ENCODE measurements at regions not wholly inside any gene's neighbourhood (a gene's known extent, or its start where the extent isn't known, plus 50 kb on each side); places are given as distances from the start of the nearest gene placed in this dataset.

GRCh38 chr3:132230156-132231000 lies 86.8 kb upstream of the ACP3 start:
- Mint-ChIP-seq H3K9me3 (ENCODE audit: unreplicated experiment) (no peaks in the 10 kb centered on the region), H3K36me3 (ENCODE audit: unreplicated experiment) (no peaks in the 10 kb centered on the region), H3K27me3 (ENCODE audit: unreplicated experiment) (peaks cover 13% of the 10 kb centered on the region), H3K27ac (ENCODE audit: unreplicated experiment) (no peak overlapping the region), H3K4me3 (ENCODE audit: unreplicated experiment) (no peak overlapping the region), H3K4me1 (ENCODE audit: unreplicated experiment) (no peaks in the 10 kb centered on the region)
- DNase-seq (ENCODE audit: extremely low spot score, unreplicated experiment), result no peak
- TF ChIP-seq CTCF (IDR thresholded peaks at IDR 0.05), result no peak

DNA sequence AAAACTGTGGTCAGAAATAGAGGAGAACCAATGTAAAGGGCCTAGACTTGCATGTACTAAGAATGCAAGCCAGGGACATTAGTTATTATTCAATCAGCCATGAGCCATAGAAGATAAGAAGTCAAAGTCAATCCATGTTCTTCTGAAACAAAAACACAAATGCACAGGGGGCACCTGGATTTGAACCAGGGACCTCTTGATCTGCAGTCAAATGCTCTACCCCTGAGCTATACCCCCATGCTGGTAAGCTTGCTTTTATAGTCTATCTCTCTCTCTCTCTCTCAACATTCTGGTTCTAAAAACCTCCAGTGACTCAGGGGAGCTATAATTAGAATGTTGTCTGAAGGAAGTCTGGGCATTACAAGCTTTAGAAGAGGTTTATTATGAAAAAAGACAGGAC lies 85.6 kb upstream of the ACP3 start:
- no peaks in the 10 kb centered on the region for H3K4me1 Mint-ChIP-seq (ENCODE audit: unreplicated experiment)
- no peak for TF ChIP-seq CTCF (IDR thresholded peaks at IDR 0.05)
- DNase-seq (ENCODE audit: extremely low spot score, unreplicated experiment), result no peak
- no peaks in the 10 kb centered on the region for H3K36me3 Mint-ChIP-seq (ENCODE audit: unreplicated experiment)
- H3K27ac Mint-ChIP-seq (ENCODE audit: unreplicated experiment), result no peak overlapping the region
- H3K9me3 Mint-ChIP-seq (ENCODE audit: unreplicated experiment), result no peaks in the 10 kb centered on the region
- peaks cover 18% of the 10 kb centered on the region for H3K27me3 Mint-ChIP-seq (ENCODE audit: unreplicated experiment)
- no peak overlapping the region for H3K4me3 Mint-ChIP-seq (ENCODE audit: unreplicated experiment)

DNA sequence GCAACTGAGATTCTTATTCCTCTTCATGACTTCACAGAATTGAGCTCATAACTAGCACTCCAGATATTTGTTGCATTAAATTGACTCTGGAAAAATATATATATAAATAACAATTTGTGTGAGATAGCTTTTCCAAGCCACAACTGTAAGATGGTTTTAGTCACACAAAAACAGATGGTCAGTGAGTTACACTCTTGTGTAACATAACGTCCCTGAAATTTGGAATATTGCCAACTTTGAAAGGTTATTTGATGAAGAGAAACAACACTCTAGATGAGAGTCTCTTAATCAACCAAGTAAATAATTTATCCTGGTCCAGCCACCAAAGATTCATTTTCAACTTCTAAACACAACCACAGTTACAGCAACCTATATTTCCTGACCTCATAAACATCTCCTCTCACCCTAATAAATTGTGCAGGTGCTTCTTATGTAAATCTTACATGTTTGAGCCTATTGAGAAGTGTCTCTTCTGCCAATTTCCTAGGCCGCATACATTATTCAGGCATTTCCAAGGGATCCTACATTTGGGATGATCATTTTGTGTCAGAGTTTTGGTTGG lies 84.9 kb upstream of the ACP3 start:
- no peak for TF ChIP-seq CTCF (IDR thresholded peaks at IDR 0.05)
- Mint-ChIP-seq H3K9me3 (ENCODE audit: unreplicated experiment) (no peaks in the 10 kb centered on the region), H3K36me3 (ENCODE audit: unreplicated experiment) (no peaks in the 10 kb centered on the region), H3K27ac (ENCODE audit: unreplicated experiment) (no peak overlapping the region), H3K27me3 (ENCODE audit: unreplicated experiment) (peaks cover 18% of the 10 kb centered on the region), H3K4me1 (ENCODE audit: unreplicated experiment) (no peaks in the 10 kb centered on the region), H3K4me3 (ENCODE audit: unreplicated experiment) (no peak overlapping the region)
- no peak for DNase-seq (ENCODE audit: extremely low spot score, unreplicated experiment)

DNA sequence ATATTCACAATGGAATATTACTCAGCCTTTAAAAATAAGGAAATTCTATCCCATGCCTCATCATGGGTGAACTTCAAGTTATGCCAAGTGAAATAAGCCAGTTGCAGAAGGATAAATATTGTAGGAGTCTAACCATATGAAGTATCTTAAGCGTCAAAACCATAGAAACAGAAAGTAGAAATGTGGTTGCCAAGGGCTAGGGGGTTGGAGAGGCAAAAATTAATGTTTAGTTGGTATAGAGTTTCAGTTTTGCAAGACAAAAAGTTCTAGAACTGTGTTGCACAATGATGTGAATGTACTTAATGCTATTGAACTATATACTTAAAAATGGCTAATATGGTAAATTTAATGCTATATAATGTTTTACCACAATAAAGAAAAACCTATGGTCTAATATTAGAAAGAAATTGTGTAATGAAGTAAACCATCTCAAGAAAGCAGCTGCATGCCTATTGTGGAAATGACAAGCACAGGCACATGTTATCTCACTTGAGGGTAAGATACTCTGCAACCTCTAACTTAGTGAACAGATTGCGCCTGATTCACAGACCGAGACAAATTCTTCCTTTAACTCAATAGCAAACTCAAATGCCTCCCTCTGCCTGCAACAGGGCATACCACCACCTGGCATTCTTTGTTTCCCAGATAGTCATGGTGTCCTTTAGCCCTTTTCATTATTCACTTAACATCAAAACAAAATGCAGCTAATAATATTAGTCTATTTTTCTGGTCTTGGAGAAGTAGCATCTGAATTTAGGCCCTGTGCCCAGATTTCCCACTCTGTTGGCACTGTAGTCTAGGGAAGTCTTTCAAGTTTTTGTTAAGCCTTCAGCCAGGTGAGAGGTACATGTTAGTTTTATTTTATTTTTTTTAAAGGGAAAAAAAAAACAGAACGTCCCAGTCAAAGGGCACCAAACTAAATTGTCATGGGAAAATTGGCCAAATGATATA lies 80.2 kb upstream of the ACP3 start:
- TF ChIP-seq CTCF (IDR thresholded peaks at IDR 0.05), result no peak
- DNase-seq (ENCODE audit: extremely low spot score, unreplicated experiment), result no peak
- Mint-ChIP-seq H3K27me3 (ENCODE audit: unreplicated experiment) (peaks cover 20% of the 10 kb centered on the region), H3K27ac (ENCODE audit: unreplicated experiment) (no peak overlapping the region), H3K4me3 (ENCODE audit: unreplicated experiment) (no peak overlapping the region), H3K36me3 (ENCODE audit: unreplicated experiment) (no peaks in the 10 kb centered on the region), H3K4me1 (ENCODE audit: unreplicated experiment) (no peaks in the 10 kb centered on the region), H3K9me3 (ENCODE audit: unreplicated experiment) (no peaks in the 10 kb centered on the region)

All from osteocyte (in vitro differentiated cells).